Muscle of leg (tissue), 3 donors: ENCODE measurements at regions not wholly inside any gene's neighbourhood (a gene's known extent, or its start where the extent isn't known, plus 50 kb on each side); places are given as distances from the start of the nearest gene placed in this dataset.

ENCODE experiments used
- DNase-seq: peaks from one replicate; pipeline ENCODE4 v3.0.0; 2013
- H3K27ac ChIP-seq: one replicate; pipeline ENCODE4 v1.5.1; 2013; ENCODE audit warnings: mild to moderate bottlenecking, low read length, control low read depth
- H3K27me3 ChIP-seq: one replicate; pipeline ENCODE4 v1.6.1; 2013; ENCODE audit warnings: low read length; ENCODE audit not compliant: control insufficient read depth, insufficient read depth
- H3K36me3 ChIP-seq: one replicate; pipeline ENCODE4 v1.6.1; 2013; ENCODE audit warnings: low read length; ENCODE audit not compliant: control insufficient read depth, insufficient read depth
- H3K4me1 ChIP-seq: one replicate; pipeline ENCODE4 v1.6.1; 2013; ENCODE audit warnings: low read length; ENCODE audit not compliant: control insufficient read depth, insufficient read depth
- H3K4me3 ChIP-seq: one replicate; pipeline ENCODE4 v1.5.1; 2013; ENCODE audit warnings: low read length, control low read depth
- H3K9me3 ChIP-seq: replicated peaks from 2 replicates; pipeline ENCODE4 v1.6.1; 2013; ENCODE audit warnings: low read depth, low read length; ENCODE audit not compliant: control insufficient read depth
- WGBS: methylation state at CpG from one replicate; pipeline ENCODE4 v1.1.5; 2013; ENCODE audit warnings: missing lambda C conversion rate; ENCODE audit not compliant: insufficient coverage; 5-methylcytosine and 5-hydroxymethylcytosine counted together

GRCh38 chr13:40271271-40271885 lies 395.1 kb downstream of the FOXO1 start:
- WGBS: 0% methylated on average over 1 of the region's 7 CpGs
- no peaks in the 10 kb centered on the region for H3K36me3 ChIP-seq
- H3K27ac ChIP-seq: peak overlapping the region; percentile 71

GRCh38 chr13:40271931-40272775 lies 394.3 kb downstream of the FOXO1 start:
- H3K36me3 ChIP-seq: no peaks in the 10 kb centered on the region
- peak; percentile 93 for DNase-seq
- H3K9me3 ChIP-seq: no peaks in the 10 kb centered on the region
- peaks cover 2% of the 10 kb centered on the region for H3K27me3 ChIP-seq
- no CpG with 5 or more reads among the region's 5 CpGs for WGBS
- H3K4me1 ChIP-seq: peaks cover 17% of the 10 kb centered on the region
- peak overlapping the region; percentile 71 for H3K27ac ChIP-seq
- no peak overlapping the region for H3K4me3 ChIP-seq

More at GRCh38 chr13:40271271-40271885, 395.1 kb downstream of the FOXO1 start:
- Histone ChIP-seq H3K27me3 (peaks cover 2% of the 10 kb centered on the region), H3K4me3 (no peak overlapping the region), H3K9me3 (no peaks in the 10 kb centered on the region), H3K4me1 (peaks cover 17% of the 10 kb centered on the region)
- peak; percentile 60 for DNase-seq

GRCh38 chr13:40272776-40273139 lies 393.7 kb downstream of the FOXO1 start:
- Histone ChIP-seq H3K27me3 (peaks cover 2% of the 10 kb centered on the region), H3K36me3 (no peaks in the 10 kb centered on the region), H3K9me3 (no peaks in the 10 kb centered on the region), H3K4me3 (no peak overlapping the region), H3K27ac (no peak overlapping the region), H3K4me1 (peaks cover 17% of the 10 kb centered on the region)
- WGBS: 100% methylated on average over 1 of the region's 4 CpGs
- no peak for DNase-seq

- DNase-seq: no peak
- Histone ChIP-seq H3K27ac (no peak overlapping the region), H3K4me1 (peaks cover 17% of the 10 kb centered on the region), H3K4me3 (no peak overlapping the region), H3K27me3 (peaks cover 2% of the 10 kb centered on the region), H3K9me3 (no peaks in the 10 kb centered on the region), H3K36me3 (no peaks in the 10 kb centered on the region)
- 72% methylated on average over 9 of the region's 11 CpGs for WGBS
Observed at GRCh38 chr13:40273253-40274025, 393.0 kb downstream of the FOXO1 start.

GRCh38 chr13:40274103-40274502 lies 392.3 kb downstream of the FOXO1 start:
- no peak for DNase-seq
- no CpG with 5 or more reads among the region's 3 CpGs for WGBS
- H3K9me3 ChIP-seq: no peaks in the 10 kb centered on the region

GRCh38 chr13:40275155-40275554 lies 391.3 kb downstream of the FOXO1 start:
- no peak overlapping the region for H3K4me3 ChIP-seq
- H3K27ac ChIP-seq: no peak overlapping the region
- H3K36me3 ChIP-seq: no peaks in the 10 kb centered on the region
- WGBS: 95% methylated on average over 4 of the region's 4 CpGs
- H3K27me3 ChIP-seq: peaks cover 2% of the 10 kb centered on the region
- H3K9me3 ChIP-seq: no peaks in the 10 kb centered on the region
- H3K4me1 ChIP-seq: peaks cover 15% of the 10 kb centered on the region
- DNase-seq: no peak

More at GRCh38 chr13:40274103-40274502, 392.3 kb downstream of the FOXO1 start:
- H3K4me3 ChIP-seq: no peak overlapping the region
- peaks cover 2% of the 10 kb centered on the region for H3K27me3 ChIP-seq
- H3K36me3 ChIP-seq: no peaks in the 10 kb centered on the region
- H3K4me1 ChIP-seq: peaks cover 17% of the 10 kb centered on the region
- H3K27ac ChIP-seq: no peak overlapping the region

- H3K4me1 ChIP-seq: peaks cover 15% of the 10 kb centered on the region
- no peaks in the 10 kb centered on the region for H3K36me3 ChIP-seq
- no peak overlapping the region for H3K27ac ChIP-seq
- H3K9me3 ChIP-seq: no peaks in the 10 kb centered on the region
- WGBS: 90% methylated on average over 2 of the region's 3 CpGs
- H3K4me3 ChIP-seq: no peak overlapping the region
- peaks cover 2% of the 10 kb centered on the region for H3K27me3 ChIP-seq
- no peak for DNase-seq
Observed at GRCh38 chr13:40275636-40276035, 390.8 kb downstream of the FOXO1 start.

GRCh38 chr13:40283666-40284065 lies 382.8 kb downstream of the FOXO1 start:
- 89% methylated on average over 1 of the region's 3 CpGs for WGBS
- Histone ChIP-seq H3K4me1 (no peaks in the 10 kb centered on the region), H3K27me3 (no peaks in the 10 kb centered on the region), H3K36me3 (no peaks in the 10 kb centered on the region), H3K4me3 (no peak overlapping the region), H3K27ac (no peak overlapping the region), H3K9me3 (no peaks in the 10 kb centered on the region)
- DNase-seq: no peak

GRCh38 chr13:40285634-40286033 lies 380.8 kb downstream of the FOXO1 start:
- no peak for DNase-seq
- Histone ChIP-seq H3K36me3 (no peaks in the 10 kb centered on the region), H3K9me3 (no peaks in the 10 kb centered on the region), H3K27ac (no peak overlapping the region), H3K4me3 (no peak overlapping the region), H3K27me3 (no peaks in the 10 kb centered on the region), H3K4me1 (no peaks in the 10 kb centered on the region)

- Histone ChIP-seq H3K27me3 (no peaks in the 10 kb centered on the region), H3K27ac (no peak overlapping the region), H3K36me3 (no peaks in the 10 kb centered on the region), H3K4me3 (no peak overlapping the region), H3K9me3 (no peaks in the 10 kb centered on the region), H3K4me1 (no peaks in the 10 kb centered on the region)
- 78% methylated on average over 3 of the region's 4 CpGs for WGBS
- DNase-seq: no peak
Observed at GRCh38 chr13:40287428-40287827, 379.0 kb downstream of the FOXO1 start.
